ENCODE measurements at regions not wholly inside any gene's neighbourhood (a gene's known extent, or its start where the extent isn't known, plus 50 kb on each side); places are given as distances from the start of the nearest gene placed in this dataset.

GRCh38 chr12:94047781-94048567 lies 100.4 kb upstream of the PLXNC1 start:
- 68 to 69% (median 69%) methylated on average over 7 of the region's 7 CpGs for WGBS, 3 donors
- intact Hi-C loops (cut with DNase I) = no loop called here
- no peaks in the 10 kb centered on the region for H3K36me3 ChIP-seq
- no peak for DNase-seq
- no peaks in the 10 kb centered on the region for H3K4me1 ChIP-seq (ENCODE audit: insufficient read depth)
- H3K27me3 ChIP-seq = no peaks in the 10 kb centered on the region
- H3K4me3 ChIP-seq = no peak overlapping the region
- H3K27ac ChIP-seq = no peak overlapping the region
- H3K9me3 ChIP-seq = no peaks in the 10 kb centered on the region
- TF ChIP-seq EP300 (IDR thresholded peaks at IDR 0.05) (no peak), POLR2A (IDR thresholded peaks at IDR 0.05) (no peak), CTCF (IDR thresholded peaks at IDR 0.05) (no peak)

GRCh38 chr12:94048757-94049156 lies 99.6 kb upstream of the PLXNC1 start:
- no peak for DNase-seq
- H3K27ac ChIP-seq = no peak overlapping the region
- intact Hi-C loops (cut with DNase I) = no loop called here
- WGBS, 3 donors = 81 to 87% (median 87%) methylated on average over 3 of the region's 3 CpGs
- H3K36me3 ChIP-seq = no peaks in the 10 kb centered on the region
- TF ChIP-seq CTCF (IDR thresholded peaks at IDR 0.05) (no peak), POLR2A (IDR thresholded peaks at IDR 0.05) (no peak), EP300 (IDR thresholded peaks at IDR 0.05) (no peak)
- no peaks in the 10 kb centered on the region for H3K9me3 ChIP-seq
- no peaks in the 10 kb centered on the region for H3K27me3 ChIP-seq
- H3K4me1 ChIP-seq (ENCODE audit: insufficient read depth) = no peaks in the 10 kb centered on the region
- no peak overlapping the region for H3K4me3 ChIP-seq

- TF ChIP-seq POLR2A (IDR thresholded peaks at IDR 0.05) (no peak), EP300 (IDR thresholded peaks at IDR 0.05) (no peak), CTCF (IDR thresholded peaks at IDR 0.05) (no peak)
- intact Hi-C loops (cut with DNase I) = no loop called here
- Histone ChIP-seq H3K9me3 (no peaks in the 10 kb centered on the region), H3K36me3 (no peaks in the 10 kb centered on the region), H3K4me1 (ENCODE audit: insufficient read depth) (no peaks in the 10 kb centered on the region), H3K27ac (no peak overlapping the region), H3K27me3 (no peaks in the 10 kb centered on the region), H3K4me3 (no peak overlapping the region)
- no peak for DNase-seq
- 80 to 90% (median 86%) methylated on average over 2 of the region's 2 CpGs for WGBS, 3 donors
Measured at GRCh38 chr12:94049718-94050117, 98.7 kb upstream of the PLXNC1 start.

GRCh38 chr12:94053676-94054075 lies 94.7 kb upstream of the PLXNC1 start:
- Histone ChIP-seq H3K4me3 (no peak overlapping the region), H3K36me3 (no peaks in the 10 kb centered on the region), H3K4me1 (ENCODE audit: insufficient read depth) (peaks cover 3% of the 10 kb centered on the region), H3K27me3 (no peaks in the 10 kb centered on the region), H3K27ac (no peak overlapping the region), H3K9me3 (no peaks in the 10 kb centered on the region)
- TF ChIP-seq EP300 (IDR thresholded peaks at IDR 0.05) (no peak), CTCF (IDR thresholded peaks at IDR 0.05) (no peak), POLR2A (IDR thresholded peaks at IDR 0.05) (no peak)
- intact Hi-C loops (cut with DNase I) = no loop called here
- 80 to 94% (median 82%) methylated on average over 2 of the region's 2 CpGs for WGBS, 3 donors
- DNase-seq = no peak
